ENCODE measurements at regions not wholly inside any gene's neighbourhood (a gene's known extent, or its start where the extent isn't known, plus 50 kb on each side); places are given as distances from the start of the nearest gene placed in this dataset.

- FAIRE-seq (no peak), ATAC-seq (no peak), DNase-seq (ENCODE audit: low spot score) (no peak)
- H2AFZ ChIP-seq (ENCODE audit: low read length): no peak overlapping the region
- CTCF ChIA-PET (ENCODE audit: low intra/inter-chr PET ratio, low total read pairs): no interaction called here
- H3K36me3 ChIP-seq (replicated peaks in 1 of 2; ENCODE audit: control insufficient read depth in 1 of 2, insufficient read depth in 2 of 2, low read length in 2 of 2): no peaks in the 10 kb centered on the region
- peaks cover 13% of the 10 kb centered on the region for H3K4me1 ChIP-seq (ENCODE audit: insufficient read depth, low read length)
- H3K27me3 ChIP-seq (ENCODE audit: control insufficient read depth in 1 of 2, insufficient read depth in 2 of 2, low read length in 2 of 2): no peaks in the 10 kb centered on the region
- POLR2A ChIA-PET: no interaction called here
- H3K4me2 ChIP-seq (ENCODE audit: low read depth, low read length): no peak overlapping the region
- intact Hi-C loops (cut with micrococcal nuclease; ENCODE audit: unreplicated experiment): no loop called here
- in situ Hi-C loops (cut with HindIII; ENCODE audit: extremely low pct_ligation_motif_present, low pct_unique_long_range_greater_than_20kb): no loop called here
- TF ChIP-seq CEBPB (IDR thresholded peaks at IDR 0.05; ENCODE audit: borderline replicate concordance, low read depth, low read length) (peak; percentile 61; the same call in 1 of the 2 replicates), CEBPG (CRISPR knock-in tag; IDR thresholded peaks at IDR 0.05) (peak; percentile 62), KLF15 (CRISPR knock-in tag; IDR thresholded peaks at IDR 0.05; ENCODE audit: borderline replicate concordance) (no peak)
- H3K9ac ChIP-seq (ENCODE audit: insufficient read depth, low read depth, low read length): no peak overlapping the region
- H3K9me3 ChIP-seq (ENCODE audit: low read length): no peaks in the 10 kb centered on the region
- H3K79me2 ChIP-seq (ENCODE audit: insufficient read depth, low read length): no peaks in the 10 kb centered on the region
- H3K27ac ChIP-seq (ENCODE audit: extremely low read length, insufficient read depth, low read length): no peak overlapping the region
- 38% methylated on average over 2 of the region's 2 CpGs for WGBS (ENCODE audit: low lambda C conversion rate)
- no peak overlapping the region for H3K4me3 ChIP-seq (replicated peaks in 1 of 3; ENCODE audit: insufficient read depth in 1 of 3, low read depth in 2 of 3, low read length in 3 of 3)
- H4K20me1 ChIP-seq (ENCODE audit: insufficient read depth, low read length): no peaks in the 10 kb centered on the region
- BruUV-seq (replicated peaks): no TSS peak
These were observed 396.2 kb downstream of the PLPP3 start for GRCh38 chr1:56183151-56183550.

DNA sequence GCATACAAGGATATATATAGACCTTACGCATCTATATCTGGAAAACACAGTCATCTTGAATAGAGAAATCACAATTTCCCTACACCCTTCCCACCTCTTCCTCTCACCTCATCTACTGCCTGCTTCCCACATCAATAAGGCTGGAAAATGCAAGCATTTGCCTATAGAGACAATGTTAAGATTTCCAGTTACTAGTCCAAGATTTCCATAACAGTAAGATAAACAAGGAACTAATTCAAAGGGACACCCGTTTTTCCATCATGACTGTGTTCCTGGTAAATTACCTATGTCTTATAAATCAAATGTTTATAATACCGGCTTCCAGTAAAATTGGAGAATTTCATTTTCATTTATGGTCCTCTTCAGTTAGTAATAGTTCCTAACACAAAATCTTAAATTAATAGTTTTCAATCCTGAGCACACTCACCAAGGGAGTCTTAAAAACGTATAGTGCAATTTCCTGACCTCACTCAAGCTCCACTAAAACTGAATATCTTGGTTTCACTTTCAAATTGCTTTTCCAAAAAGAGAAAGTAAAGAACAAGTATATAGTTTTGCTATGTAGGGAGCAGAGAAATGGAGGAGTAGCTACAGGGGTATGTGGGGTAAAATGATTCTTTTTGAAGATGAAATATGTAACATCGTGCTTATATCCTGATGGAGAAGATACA lies 398.7 kb downstream of the PLPP3 start:
- CTCF ChIA-PET (ENCODE audit: low intra/inter-chr PET ratio, low total read pairs): no interaction called here
- peaks cover 11% of the 10 kb centered on the region for H3K4me1 ChIP-seq (ENCODE audit: insufficient read depth, low read length)
- in situ Hi-C loops (cut with HindIII; ENCODE audit: extremely low pct_ligation_motif_present, low pct_unique_long_range_greater_than_20kb): no loop called here
- no peak overlapping the region for H3K9ac ChIP-seq (ENCODE audit: insufficient read depth, low read depth, low read length)
- H3K9me3 ChIP-seq (ENCODE audit: low read length): no peaks in the 10 kb centered on the region
- TF ChIP-seq ZMYM2 (CRISPR knock-in tag; IDR thresholded peaks at IDR 0.05): no peak
- TF ChIP-seq ZNF136 (CRISPR knock-in tag; IDR thresholded peaks at IDR 0.05; ENCODE audit: low read depth): no peak
- TF ChIP-seq HNF4G (IDR thresholded peaks at IDR 0.05; ENCODE audit: borderline replicate concordance, low read depth, low read length): no peak
- no peak for TF ChIP-seq HNF4G (CRISPR knock-in tag; IDR thresholded peaks at IDR 0.05; ENCODE audit: borderline replicate concordance, low read depth)
- no peak for TF ChIP-seq ZNF383 (CRISPR knock-in tag; IDR thresholded peaks at IDR 0.05; ENCODE audit: borderline replicate concordance)
- H3K27me3 ChIP-seq (ENCODE audit: control insufficient read depth in 1 of 2, insufficient read depth in 2 of 2, low read length in 2 of 2): no peaks in the 10 kb centered on the region
- no peak for DNase-seq (ENCODE audit: low spot score)
- no peak overlapping the region for H2AFZ ChIP-seq (ENCODE audit: low read length)
- no TSS peak for BruUV-seq (replicated peaks)
- POLR2A ChIA-PET: no interaction called here
- H3K79me2 ChIP-seq (ENCODE audit: insufficient read depth, low read length): no peaks in the 10 kb centered on the region
- no peak overlapping the region for H3K27ac ChIP-seq (ENCODE audit: extremely low read length, insufficient read depth, low read length)
- ATAC-seq: no peak
- WGBS (ENCODE audit: low lambda C conversion rate): 53% methylated on average over 5 of the region's 5 CpGs
- FAIRE-seq: no peak
- H4K20me1 ChIP-seq (ENCODE audit: insufficient read depth, low read length): no peaks in the 10 kb centered on the region
- peak overlapping the region; percentile 19 for H3K4me2 ChIP-seq (ENCODE audit: low read depth, low read length)
- H3K4me3 ChIP-seq (replicated peaks in 1 of 3; ENCODE audit: insufficient read depth in 1 of 3, low read depth in 2 of 3, low read length in 3 of 3): no peak overlapping the region
- no peaks in the 10 kb centered on the region for H3K36me3 ChIP-seq (replicated peaks in 1 of 2; ENCODE audit: control insufficient read depth in 1 of 2, insufficient read depth in 2 of 2, low read length in 2 of 2)
- intact Hi-C loops (cut with micrococcal nuclease; ENCODE audit: unreplicated experiment): no loop called here
